ENCODE measurements at regions not wholly inside any gene's neighbourhood (a gene's known extent, or its start where the extent isn't known, plus 50 kb on each side); places are given as distances from the start of the nearest gene placed in this dataset.

DNA sequence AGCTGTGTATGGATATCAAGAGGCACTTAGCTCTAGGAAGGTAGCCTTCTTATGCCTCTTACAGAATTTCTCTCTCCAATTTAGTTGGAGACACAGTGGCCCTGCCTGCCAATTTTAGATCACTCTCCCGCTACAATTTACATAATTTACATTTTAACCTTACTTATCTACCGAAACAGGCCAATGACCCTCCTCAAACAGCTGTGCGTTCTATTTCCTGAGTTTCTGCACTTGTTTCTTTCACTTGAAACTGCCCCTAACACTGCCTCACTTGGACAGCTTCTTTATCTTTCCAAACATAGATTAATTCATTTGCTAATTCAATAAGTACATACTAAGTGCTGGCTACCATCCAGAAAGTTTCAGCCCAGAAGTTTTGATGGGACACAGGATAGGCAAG, 52.9 kb upstream of the HDDC2 start:
- H3K4me3 ChIP-seq (ENCODE audit: low read length) = no peak overlapping the region
- no peak overlapping the region for H3K27ac ChIP-seq (ENCODE audit: low read length)
- no peaks in the 10 kb centered on the region for H3K36me3 ChIP-seq (ENCODE audit: insufficient read depth, low read depth, low read length)
- H3K9me3 ChIP-seq (ENCODE audit: insufficient read depth, low read depth, low read length) = no peaks in the 10 kb centered on the region
- no peak overlapping the region for H3K9ac ChIP-seq (ENCODE audit: low read depth, low read length)
- peaks cover 25% of the 10 kb centered on the region for H3K27me3 ChIP-seq (ENCODE audit: insufficient read depth, low read length)
- peaks cover 11% of the 10 kb centered on the region; the same call in 1 of the 2 replicates for H3K4me1 ChIP-seq (ENCODE audit: insufficient read depth, low read length)

GRCh38 chr6:125356884-125357283, 55.1 kb upstream of the HDDC2 start:
- H3K9me3 ChIP-seq (ENCODE audit: insufficient read depth, low read depth, low read length) = no peaks in the 10 kb centered on the region
- no peak overlapping the region for H3K9ac ChIP-seq (ENCODE audit: low read depth, low read length)
- H3K27ac ChIP-seq (ENCODE audit: low read length) = no peak overlapping the region
- H3K36me3 ChIP-seq (ENCODE audit: insufficient read depth, low read depth, low read length) = no peaks in the 10 kb centered on the region
- H3K4me3 ChIP-seq (ENCODE audit: low read length) = no peak overlapping the region
- peaks cover 36% of the 10 kb centered on the region for H3K27me3 ChIP-seq (ENCODE audit: insufficient read depth, low read length)
- peaks cover 14% of the 10 kb centered on the region for H3K4me1 ChIP-seq (ENCODE audit: insufficient read depth, low read length)

GRCh38 chr6:125357515-125358256, 55.9 kb upstream of the HDDC2 start:
- H3K36me3 ChIP-seq (ENCODE audit: insufficient read depth, low read depth, low read length) = no peaks in the 10 kb centered on the region
- no peak overlapping the region for H3K4me3 ChIP-seq (ENCODE audit: low read length)
- H3K27ac ChIP-seq (ENCODE audit: low read length) = no peak overlapping the region
- H3K4me1 ChIP-seq (ENCODE audit: insufficient read depth, low read length) = peaks cover 20% of the 10 kb centered on the region
- no peak overlapping the region for H3K9ac ChIP-seq (ENCODE audit: low read depth, low read length)
- no peaks in the 10 kb centered on the region for H3K9me3 ChIP-seq (ENCODE audit: insufficient read depth, low read depth, low read length)
- H3K27me3 ChIP-seq (ENCODE audit: insufficient read depth, low read length) = peaks cover 44% of the 10 kb centered on the region

- H3K27me3 ChIP-seq (ENCODE audit: insufficient read depth, low read length) = peaks cover 50% of the 10 kb centered on the region
- H3K4me1 ChIP-seq (ENCODE audit: insufficient read depth, low read length) = peaks cover 21% of the 10 kb centered on the region
Measured at GRCh38 chr6:125358898-125359297, 57.1 kb upstream of the HDDC2 start.

DNA sequence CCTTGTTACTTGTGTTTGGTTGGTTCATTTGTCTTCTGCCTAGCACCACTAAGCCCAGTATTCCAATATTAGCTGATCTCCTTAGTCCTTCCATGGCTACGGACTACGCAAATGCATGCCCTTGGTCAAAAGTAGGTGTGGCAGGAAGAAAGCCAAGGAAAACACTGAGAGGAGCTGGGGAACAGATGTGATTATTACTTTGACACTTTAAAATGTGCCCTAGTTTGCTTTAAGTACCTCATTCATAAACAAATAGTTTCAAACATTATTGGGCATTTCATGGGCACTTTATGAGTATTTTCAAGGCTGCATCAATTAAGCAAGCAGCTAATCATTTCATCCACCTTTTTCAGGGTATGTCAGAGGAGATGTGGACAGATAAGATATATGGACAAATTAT, 60.1 kb upstream of the HDDC2 start:
- Histone ChIP-seq H3K36me3 (ENCODE audit: insufficient read depth, low read depth, low read length) (no peaks in the 10 kb centered on the region), H3K27me3 (ENCODE audit: insufficient read depth, low read length) (peaks cover 63% of the 10 kb centered on the region), H3K4me3 (ENCODE audit: low read length) (no peak overlapping the region), H3K9me3 (ENCODE audit: insufficient read depth, low read depth, low read length) (no peaks in the 10 kb centered on the region), H3K9ac (ENCODE audit: low read depth, low read length) (no peak overlapping the region), H3K27ac (ENCODE audit: low read length) (no peak overlapping the region), H3K4me1 (ENCODE audit: insufficient read depth, low read length) (peaks cover 21% of the 10 kb centered on the region)

More at GRCh38 chr6:125358898-125359297, 57.1 kb upstream of the HDDC2 start:
- H3K27ac ChIP-seq (ENCODE audit: low read length) = no peak overlapping the region
- no peak overlapping the region for H3K9ac ChIP-seq (ENCODE audit: low read depth, low read length)
- no peaks in the 10 kb centered on the region for H3K36me3 ChIP-seq (ENCODE audit: insufficient read depth, low read depth, low read length)
- H3K9me3 ChIP-seq (ENCODE audit: insufficient read depth, low read depth, low read length) = no peaks in the 10 kb centered on the region
- H3K4me3 ChIP-seq (ENCODE audit: low read length) = no peak overlapping the region

DNA sequence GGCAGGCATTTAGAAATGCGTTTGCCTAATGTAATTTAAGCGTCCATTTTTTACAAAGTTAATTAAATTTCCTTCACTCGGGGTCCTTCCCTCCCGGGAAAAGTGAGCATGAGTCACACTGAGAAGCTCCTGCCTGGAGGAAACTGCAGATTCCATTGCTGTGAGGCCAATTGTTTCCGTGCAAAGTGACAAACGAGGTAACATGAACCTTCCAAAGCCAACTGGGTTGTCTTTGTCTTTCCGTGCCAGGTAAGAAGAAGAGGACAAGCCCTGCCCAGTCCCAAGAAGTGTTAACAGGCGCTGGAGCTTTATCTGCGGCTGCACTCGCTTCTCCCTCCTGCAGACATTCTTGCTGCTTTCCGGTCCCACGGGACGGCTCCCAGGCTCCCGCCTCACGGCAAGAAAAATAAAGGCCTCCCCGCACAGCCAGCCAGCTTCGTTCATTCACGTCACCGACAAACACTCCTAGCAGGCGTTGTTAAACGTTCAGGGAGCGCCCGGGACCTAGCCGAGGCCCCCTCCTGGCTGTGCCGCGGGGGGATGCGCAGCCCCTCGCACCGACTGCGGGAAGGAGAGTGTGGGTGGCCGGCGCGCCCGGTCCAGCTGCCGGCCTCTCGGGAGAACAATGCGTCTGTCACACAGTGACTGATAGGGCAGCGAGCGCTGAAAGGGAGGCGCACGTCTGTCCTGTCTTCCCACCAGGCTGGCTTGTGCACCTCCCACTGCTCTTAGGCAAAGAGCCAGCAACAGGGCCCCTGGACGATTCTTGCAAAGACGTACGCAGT, 61.5 kb upstream of the HDDC2 start:
- Histone ChIP-seq H3K27me3 (ENCODE audit: insufficient read depth, low read length) (peaks cover 55% of the 10 kb centered on the region), H3K27ac (ENCODE audit: low read length) (no peak overlapping the region), H3K4me1 (ENCODE audit: insufficient read depth, low read length) (peaks cover 13% of the 10 kb centered on the region), H3K9me3 (ENCODE audit: insufficient read depth, low read depth, low read length) (no peaks in the 10 kb centered on the region), H3K4me3 (ENCODE audit: low read length) (peak overlapping the region; percentile 70), H3K9ac (ENCODE audit: low read depth, low read length) (peak overlapping the region; percentile 68), H3K36me3 (ENCODE audit: insufficient read depth, low read depth, low read length) (no peaks in the 10 kb centered on the region)

DNA sequence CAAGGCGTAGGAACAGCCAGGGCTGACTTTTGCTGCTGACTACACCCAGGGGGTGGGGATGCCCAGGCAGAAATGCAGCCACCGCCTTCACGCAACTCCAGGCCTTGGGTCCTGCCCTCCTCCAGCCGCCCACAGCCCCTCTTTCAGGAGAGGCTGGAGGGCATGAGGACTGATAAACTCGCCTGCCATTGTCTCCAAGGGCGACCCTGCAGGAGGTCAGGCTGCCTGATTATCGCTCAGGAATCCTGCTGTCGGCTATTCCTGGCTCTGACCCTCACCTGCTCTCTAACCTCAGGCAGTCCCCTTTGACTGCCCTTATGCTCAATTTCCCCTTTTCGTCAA, 62.0 kb upstream of the HDDC2 start:
- peak overlapping the region; percentile 68; the same call in 1 of the 2 replicates for H3K9ac ChIP-seq (ENCODE audit: low read depth, low read length)
- peak overlapping the region; percentile 70 for H3K4me3 ChIP-seq (ENCODE audit: low read length)
- H3K4me1 ChIP-seq (ENCODE audit: insufficient read depth, low read length) = peaks cover 13% of the 10 kb centered on the region
- H3K27me3 ChIP-seq (ENCODE audit: insufficient read depth, low read length) = peaks cover 55% of the 10 kb centered on the region
- H3K9me3 ChIP-seq (ENCODE audit: insufficient read depth, low read depth, low read length) = no peaks in the 10 kb centered on the region
- H3K36me3 ChIP-seq (ENCODE audit: insufficient read depth, low read depth, low read length) = no peaks in the 10 kb centered on the region
- no peak overlapping the region for H3K27ac ChIP-seq (ENCODE audit: low read length)

DNA sequence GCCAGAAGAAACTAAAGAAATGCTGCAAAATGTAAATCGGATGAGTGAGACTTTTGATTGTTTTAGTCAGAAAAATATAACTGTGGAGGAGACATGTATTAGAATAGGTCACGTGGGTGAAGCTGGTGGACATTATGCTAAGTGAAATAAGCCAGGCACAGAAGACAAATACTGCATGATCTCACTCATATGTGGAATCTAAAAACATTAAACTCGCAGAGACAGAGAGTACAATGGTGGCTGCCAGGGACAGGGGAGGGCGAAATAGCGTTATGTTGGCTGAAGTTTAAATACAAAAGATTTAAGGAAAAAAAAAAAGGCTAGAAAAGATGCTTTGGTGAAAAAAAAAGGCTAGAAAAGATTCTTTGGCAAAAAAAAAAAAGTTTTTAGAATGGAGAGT, 63.5 kb upstream of the HDDC2 start:
- Histone ChIP-seq H3K27me3 (ENCODE audit: insufficient read depth, low read length) (peaks cover 55% of the 10 kb centered on the region), H3K4me1 (ENCODE audit: insufficient read depth, low read length) (peaks cover 13% of the 10 kb centered on the region), H3K36me3 (ENCODE audit: insufficient read depth, low read depth, low read length) (no peaks in the 10 kb centered on the region), H3K27ac (ENCODE audit: low read length) (no peak overlapping the region), H3K9me3 (ENCODE audit: insufficient read depth, low read depth, low read length) (no peaks in the 10 kb centered on the region), H3K9ac (ENCODE audit: low read depth, low read length) (no peak overlapping the region), H3K4me3 (ENCODE audit: low read length) (no peak overlapping the region)

DNA sequence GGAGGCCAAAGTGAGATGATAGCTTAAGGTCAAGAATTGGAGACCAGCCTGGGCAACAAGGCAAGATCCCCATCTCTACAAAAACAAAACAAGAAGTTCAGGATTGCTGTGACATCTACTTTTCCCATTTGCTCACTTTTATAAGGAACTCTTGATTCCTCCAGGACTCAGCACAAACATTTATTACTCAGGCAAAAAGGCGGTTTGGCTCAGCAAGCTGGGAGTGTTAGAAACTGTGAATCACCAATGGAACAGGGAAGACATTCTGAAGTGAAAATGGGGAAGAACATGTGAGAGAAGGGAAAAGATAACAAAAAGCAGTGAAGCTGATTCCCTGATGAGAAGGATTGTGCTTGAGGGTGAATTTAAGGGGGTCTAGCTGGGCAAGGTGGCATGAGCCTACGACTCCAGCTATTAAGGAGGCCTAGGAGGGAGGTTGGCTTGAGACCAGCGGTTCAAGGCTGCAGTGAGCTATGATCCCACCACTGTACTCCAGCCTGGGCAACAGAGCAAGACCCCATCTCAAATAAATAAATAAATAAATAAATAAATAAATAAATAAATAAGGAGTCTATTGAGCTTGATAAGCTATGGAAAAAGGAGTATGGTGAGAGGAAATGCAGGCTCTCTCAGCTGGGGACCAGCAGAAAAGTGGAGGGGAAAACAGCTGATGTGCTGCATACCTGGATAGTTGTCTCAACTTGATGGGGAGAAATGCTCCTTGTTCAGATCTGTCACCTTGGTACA, 65.4 kb upstream of the HDDC2 start:
- H3K4me1 ChIP-seq (ENCODE audit: insufficient read depth, low read length) = peaks cover 8% of the 10 kb centered on the region

DNA sequence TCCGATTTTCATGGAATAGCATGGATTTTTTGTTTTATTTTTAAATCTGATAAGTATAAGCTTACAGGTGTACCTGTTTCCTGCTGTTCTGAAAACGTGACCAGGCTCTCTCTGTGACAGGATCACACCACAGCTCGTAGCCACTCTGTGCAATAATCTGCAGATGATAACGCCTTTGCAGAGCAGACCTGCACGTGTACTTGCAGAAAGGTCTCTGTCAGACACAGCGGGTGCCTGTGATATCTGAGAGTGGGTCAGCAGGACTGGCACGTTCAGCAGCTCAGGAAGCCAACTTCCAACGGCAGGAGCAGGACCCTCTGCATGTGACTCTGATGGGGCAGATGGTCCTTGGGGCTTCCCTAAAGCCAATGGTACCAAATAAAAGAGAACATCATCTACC, 68.6 kb upstream of the HDDC2 start:
- Histone ChIP-seq H3K36me3 (ENCODE audit: insufficient read depth, low read depth, low read length) (no peaks in the 10 kb centered on the region), H3K9ac (ENCODE audit: low read depth, low read length) (no peak overlapping the region), H3K4me3 (ENCODE audit: low read length) (no peak overlapping the region), H3K4me1 (ENCODE audit: insufficient read depth, low read length) (no peaks in the 10 kb centered on the region; the same call in 1 of the 2 replicates), H3K9me3 (ENCODE audit: insufficient read depth, low read depth, low read length) (no peaks in the 10 kb centered on the region), H3K27me3 (ENCODE audit: insufficient read depth, low read length) (peaks cover 15% of the 10 kb centered on the region; the same call in 1 of the 2 replicates), H3K27ac (ENCODE audit: low read length) (no peak overlapping the region)

More for the DNA sequence above, 65.4 kb upstream of the HDDC2 start:
- no peaks in the 10 kb centered on the region for H3K9me3 ChIP-seq (ENCODE audit: insufficient read depth, low read depth, low read length)
- H3K27me3 ChIP-seq (ENCODE audit: insufficient read depth, low read length) = peaks cover 40% of the 10 kb centered on the region
- H3K27ac ChIP-seq (ENCODE audit: low read length) = no peak overlapping the region
- no peak overlapping the region for H3K4me3 ChIP-seq (ENCODE audit: low read length)
- no peaks in the 10 kb centered on the region for H3K36me3 ChIP-seq (ENCODE audit: insufficient read depth, low read depth, low read length)
- no peak overlapping the region for H3K9ac ChIP-seq (ENCODE audit: low read depth, low read length)

DNA sequence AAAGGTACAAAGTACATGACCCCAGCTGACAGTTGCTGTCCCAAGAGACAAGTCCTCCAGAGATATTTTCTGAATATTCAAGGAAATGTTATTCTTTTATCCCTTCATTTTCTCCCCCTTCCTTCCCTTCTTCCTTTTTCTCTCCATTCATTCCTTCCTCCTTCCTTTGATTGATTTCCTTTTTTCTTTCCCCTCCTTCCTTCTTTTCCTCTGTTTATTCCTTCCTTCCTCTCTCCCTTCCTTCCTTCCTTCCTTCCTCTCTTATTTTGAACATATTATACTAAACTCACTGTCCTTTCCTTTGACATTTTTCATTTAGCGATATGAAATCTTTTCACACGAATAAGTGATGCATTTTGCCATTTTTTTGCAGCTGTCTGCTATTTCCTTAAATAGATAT, 73.2 kb upstream of the HDDC2 start:
- Histone ChIP-seq H3K4me3 (ENCODE audit: low read length) (no peak overlapping the region), H3K36me3 (ENCODE audit: insufficient read depth, low read depth, low read length) (no peaks in the 10 kb centered on the region), H3K4me1 (ENCODE audit: insufficient read depth, low read length) (peaks cover 4% of the 10 kb centered on the region; the same call in 1 of the 2 replicates), H3K27ac (ENCODE audit: low read length) (no peak overlapping the region), H3K9me3 (ENCODE audit: insufficient read depth, low read depth, low read length) (no peaks in the 10 kb centered on the region), H3K27me3 (ENCODE audit: insufficient read depth, low read length) (no peaks in the 10 kb centered on the region), H3K9ac (ENCODE audit: low read depth, low read length) (no peak overlapping the region)
